ENCODE measurements at regions not wholly inside any gene's neighbourhood (a gene's known extent, or its start where the extent isn't known, plus 50 kb on each side); places are given as distances from the start of the nearest gene placed in this dataset.

- Histone ChIP-seq H2AFZ (ENCODE audit: low read length) (no peak overlapping the region), H3K27me3 (ENCODE audit: insufficient read depth, low read length, poor library complexity, severe bottlenecking) (no peaks in the 10 kb centered on the region), H3K79me2 (ENCODE audit: insufficient read depth, low read length) (no peaks in the 10 kb centered on the region), H3K9me2 (replicated peaks; ENCODE audit: low read depth, low read length) (no peaks in the 10 kb centered on the region), H3F3A (ENCODE audit: low read depth) (no peaks in the 10 kb centered on the region), H3K4me3 (ENCODE audit: low read length, poor library complexity, severe bottlenecking) (no peak overlapping the region), H3K4me1 (ENCODE audit: insufficient read depth, low read length, poor library complexity, severe bottlenecking) (no peaks in the 10 kb centered on the region), H4K20me1 (ENCODE audit: insufficient read depth, low read length, poor library complexity, severe bottlenecking) (no peaks in the 10 kb centered on the region), H3K9me3 (ENCODE audit: insufficient read depth, low read depth, low read length) (no peaks in the 10 kb centered on the region), H3K4me2 (ENCODE audit: low read depth, low read length, poor library complexity, severe bottlenecking) (no peak overlapping the region), H3K9ac (ENCODE audit: low read depth, low read length, poor library complexity, severe bottlenecking) (no peak overlapping the region), H3K36me3 (ENCODE audit: insufficient read depth, low read length) (no peaks in the 10 kb centered on the region)
- TF ChIP-seq EZH2phosphoT487 (IDR thresholded peaks at IDR 0.05; ENCODE audit: borderline replicate concordance) (no peak), CTCF (conservative IDR thresholded peaks at IDR 0.05; ENCODE audit: low read length) (no peak)
These were observed 101.7 kb upstream of the TLE1 start for GRCh38 chr9:81791076-81791475.

GRCh38 chr9:81798606-81799005 is 109.3 kb upstream of the TLE1 start:
- H3K27me3 ChIP-seq (ENCODE audit: insufficient read depth, low read length, poor library complexity, severe bottlenecking): no peaks in the 10 kb centered on the region
- no peak overlapping the region for H3K4me3 ChIP-seq (ENCODE audit: low read length, poor library complexity, severe bottlenecking)
- no peak for TF ChIP-seq EZH2phosphoT487 (IDR thresholded peaks at IDR 0.05; ENCODE audit: borderline replicate concordance)
- TF ChIP-seq CTCF (conservative IDR thresholded peaks at IDR 0.05; ENCODE audit: low read length): no peak
- no peak overlapping the region for H3K4me2 ChIP-seq (ENCODE audit: low read depth, low read length, poor library complexity, severe bottlenecking)
- H2AFZ ChIP-seq (ENCODE audit: low read length): no peak overlapping the region
- no peaks in the 10 kb centered on the region for H3K9me2 ChIP-seq (replicated peaks; ENCODE audit: low read depth, low read length)
- H3F3A ChIP-seq (ENCODE audit: low read depth): no peaks in the 10 kb centered on the region
- no peaks in the 10 kb centered on the region for H3K36me3 ChIP-seq (ENCODE audit: insufficient read depth, low read length)
- H3K9ac ChIP-seq (ENCODE audit: low read depth, low read length, poor library complexity, severe bottlenecking): no peak overlapping the region
- no peaks in the 10 kb centered on the region for H3K4me1 ChIP-seq (ENCODE audit: insufficient read depth, low read length, poor library complexity, severe bottlenecking)
- H3K79me2 ChIP-seq (ENCODE audit: insufficient read depth, low read length): no peaks in the 10 kb centered on the region
- no peaks in the 10 kb centered on the region for H3K9me3 ChIP-seq (ENCODE audit: insufficient read depth, low read depth, low read length)
- no peaks in the 10 kb centered on the region for H4K20me1 ChIP-seq (ENCODE audit: insufficient read depth, low read length, poor library complexity, severe bottlenecking)

GRCh38 chr9:81801190-81801589 is 111.8 kb upstream of the TLE1 start:
- H3F3A ChIP-seq (ENCODE audit: low read depth): no peaks in the 10 kb centered on the region
- H3K9me3 ChIP-seq (ENCODE audit: insufficient read depth, low read depth, low read length): no peaks in the 10 kb centered on the region
- H3K36me3 ChIP-seq (ENCODE audit: insufficient read depth, low read length): no peaks in the 10 kb centered on the region
- H3K79me2 ChIP-seq (ENCODE audit: insufficient read depth, low read length): no peaks in the 10 kb centered on the region
- peak overlapping the region; percentile 60; the same call in 1 of the 2 replicates for H2AFZ ChIP-seq (ENCODE audit: low read length)
- H3K4me3 ChIP-seq (ENCODE audit: low read length, poor library complexity, severe bottlenecking): no peak overlapping the region
- no peak overlapping the region for H3K4me2 ChIP-seq (ENCODE audit: low read depth, low read length, poor library complexity, severe bottlenecking)
- no peak for TF ChIP-seq EZH2phosphoT487 (IDR thresholded peaks at IDR 0.05; ENCODE audit: borderline replicate concordance)
- TF ChIP-seq CTCF (conservative IDR thresholded peaks at IDR 0.05; ENCODE audit: low read length): no peak
- no peaks in the 10 kb centered on the region for H3K9me2 ChIP-seq (replicated peaks; ENCODE audit: low read depth, low read length)
- H4K20me1 ChIP-seq (ENCODE audit: insufficient read depth, low read length, poor library complexity, severe bottlenecking): no peaks in the 10 kb centered on the region
- H3K4me1 ChIP-seq (ENCODE audit: insufficient read depth, low read length, poor library complexity, severe bottlenecking): no peaks in the 10 kb centered on the region
- H3K9ac ChIP-seq (ENCODE audit: low read depth, low read length, poor library complexity, severe bottlenecking): no peak overlapping the region
- H3K27me3 ChIP-seq (ENCODE audit: insufficient read depth, low read length, poor library complexity, severe bottlenecking): no peaks in the 10 kb centered on the region

Measured in Loucy (cell line).